ENCODE measurements at regions not wholly inside any gene's neighbourhood (a gene's known extent, or its start where the extent isn't known, plus 50 kb on each side); places are given as distances from the start of the nearest gene placed in this dataset.

DNA sequence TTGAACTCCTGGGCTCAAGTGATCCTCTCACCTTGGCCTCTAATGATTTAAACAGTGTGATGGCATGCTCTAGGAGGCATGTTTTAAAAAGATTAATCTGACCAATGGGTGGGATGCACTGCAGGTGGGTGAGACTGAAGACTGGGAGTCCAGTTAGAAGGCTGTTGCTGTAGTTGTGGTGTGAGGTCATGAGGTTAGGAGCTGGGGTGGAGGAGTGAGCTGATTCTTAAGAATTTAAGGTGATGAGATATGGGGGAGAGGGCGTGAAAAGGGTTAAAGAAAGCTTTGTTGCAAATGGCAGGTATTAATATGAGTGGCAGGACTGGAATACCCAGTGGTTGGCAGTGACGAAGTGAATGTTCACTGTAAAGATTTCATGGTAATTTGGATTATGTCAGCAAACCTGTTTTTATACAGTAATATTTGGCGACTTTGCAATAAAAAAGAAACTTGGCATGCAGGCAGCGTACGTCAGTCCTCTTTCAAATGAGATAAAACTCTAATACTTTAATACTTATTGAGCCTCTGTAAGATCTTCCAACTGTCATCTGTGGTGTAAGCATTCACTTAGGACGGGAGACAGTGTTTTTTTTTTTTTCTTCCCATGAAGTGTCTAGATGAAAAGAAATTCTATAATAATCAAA is 72.8 kb upstream of the MTPN start:
- Histone ChIP-seq H3K27me3 (ENCODE audit: control insufficient read depth, insufficient read depth, low read length) (no peaks in the 10 kb centered on the region), H3K4me1 (ENCODE audit: control insufficient read depth, insufficient read depth, low read length) (no peaks in the 10 kb centered on the region), H3K27ac (ENCODE audit: low read depth, low read length) (no peak overlapping the region), H3K4me3 (ENCODE audit: low read depth, low read length) (no peak overlapping the region), H3K9me3 (ENCODE audit: control insufficient read depth, insufficient read depth, low read length) (no peaks in the 10 kb centered on the region), H3K36me3 (ENCODE audit: control insufficient read depth, insufficient read depth, low read length) (no peaks in the 10 kb centered on the region)
- WGBS (ENCODE audit: insufficient coverage): 75% methylated on average over 1 of the region's 6 CpGs
- peak in 1 of 6 donors; percentile 16 for DNase-seq (ENCODE audit: low read depth in 4 of 6, low spot score in 6 of 6)

GRCh38 chr7:136049117-136049516 is 72.0 kb upstream of the MTPN start:
- no peak overlapping the region for H3K27ac ChIP-seq (ENCODE audit: low read depth, low read length)
- H3K4me3 ChIP-seq (ENCODE audit: low read depth, low read length): no peak overlapping the region
- WGBS (ENCODE audit: insufficient coverage): 89% methylated on average over 6 of the region's 7 CpGs
- H3K27me3 ChIP-seq (ENCODE audit: control insufficient read depth, insufficient read depth, low read length): no peaks in the 10 kb centered on the region
- no peaks in the 10 kb centered on the region for H3K4me1 ChIP-seq (ENCODE audit: control insufficient read depth, insufficient read depth, low read length)
- no peaks in the 10 kb centered on the region for H3K36me3 ChIP-seq (ENCODE audit: control insufficient read depth, insufficient read depth, low read length)
- no peak for DNase-seq (ENCODE audit: low read depth in 4 of 6, low spot score in 6 of 6)
- H3K9me3 ChIP-seq (ENCODE audit: control insufficient read depth, insufficient read depth, low read length): no peaks in the 10 kb centered on the region

DNA sequence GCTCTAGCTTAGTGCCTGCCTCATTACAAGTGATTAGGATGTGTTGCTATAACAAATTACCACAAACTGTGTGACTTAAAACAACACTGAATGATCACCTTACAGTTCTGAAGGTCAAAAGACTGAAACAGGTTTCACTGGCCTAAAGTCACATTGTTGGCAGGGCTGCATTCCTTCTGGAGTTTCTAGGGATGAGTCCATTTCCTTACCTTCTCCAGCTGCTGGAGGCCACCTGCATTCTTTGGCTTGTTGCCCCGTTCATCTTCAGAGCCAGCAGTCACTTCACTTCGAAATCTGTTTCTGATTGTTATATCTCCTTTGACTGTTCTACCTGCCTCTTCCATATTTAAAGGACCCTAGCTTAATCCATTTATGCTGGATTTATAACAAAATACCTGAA is 69.4 kb upstream of the MTPN start:
- Histone ChIP-seq H3K27ac (ENCODE audit: low read depth, low read length) (no peak overlapping the region), H3K27me3 (ENCODE audit: control insufficient read depth, insufficient read depth, low read length) (no peaks in the 10 kb centered on the region), H3K36me3 (ENCODE audit: control insufficient read depth, insufficient read depth, low read length) (no peaks in the 10 kb centered on the region), H3K4me3 (ENCODE audit: low read depth, low read length) (no peak overlapping the region), H3K9me3 (ENCODE audit: control insufficient read depth, insufficient read depth, low read length) (no peaks in the 10 kb centered on the region), H3K4me1 (ENCODE audit: control insufficient read depth, insufficient read depth, low read length) (no peaks in the 10 kb centered on the region)
- no peak for DNase-seq (ENCODE audit: low read depth in 4 of 6, low spot score in 6 of 6)
- WGBS (ENCODE audit: insufficient coverage): 79% methylated on average over 2 of the region's 2 CpGs

DNA sequence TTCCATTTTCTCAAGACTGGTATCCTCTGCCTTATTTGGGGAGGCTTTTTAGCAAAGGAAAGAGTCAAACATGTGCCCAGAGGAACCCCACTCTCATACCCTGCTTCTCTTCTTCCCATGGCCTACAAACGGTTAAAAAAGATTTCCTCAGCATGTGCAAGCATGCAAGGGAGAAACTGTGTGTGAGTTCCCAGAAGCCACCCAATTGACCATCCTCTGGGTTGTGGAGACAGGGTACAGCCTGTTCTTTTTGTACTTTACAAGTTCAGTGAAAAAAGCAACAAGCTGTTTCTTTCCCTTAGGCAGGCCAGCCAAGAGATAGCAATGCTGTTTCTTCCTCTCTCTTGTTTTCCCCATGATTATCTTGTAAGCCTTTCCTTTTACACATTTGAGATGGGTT is 68.8 kb upstream of the MTPN start:
- H3K36me3 ChIP-seq (ENCODE audit: control insufficient read depth, insufficient read depth, low read length): no peaks in the 10 kb centered on the region
- no peak overlapping the region for H3K4me3 ChIP-seq (ENCODE audit: low read depth, low read length)
- no peaks in the 10 kb centered on the region for H3K9me3 ChIP-seq (ENCODE audit: control insufficient read depth, insufficient read depth, low read length)
- no CpG with 5 or more reads among the region's 1 CpG for WGBS (ENCODE audit: insufficient coverage)
- DNase-seq (ENCODE audit: low read depth in 4 of 6, low spot score in 6 of 6): no peak
- H3K27me3 ChIP-seq (ENCODE audit: control insufficient read depth, insufficient read depth, low read length): no peaks in the 10 kb centered on the region
- no peak overlapping the region for H3K27ac ChIP-seq (ENCODE audit: low read depth, low read length)
- H3K4me1 ChIP-seq (ENCODE audit: control insufficient read depth, insufficient read depth, low read length): no peaks in the 10 kb centered on the region

DNA sequence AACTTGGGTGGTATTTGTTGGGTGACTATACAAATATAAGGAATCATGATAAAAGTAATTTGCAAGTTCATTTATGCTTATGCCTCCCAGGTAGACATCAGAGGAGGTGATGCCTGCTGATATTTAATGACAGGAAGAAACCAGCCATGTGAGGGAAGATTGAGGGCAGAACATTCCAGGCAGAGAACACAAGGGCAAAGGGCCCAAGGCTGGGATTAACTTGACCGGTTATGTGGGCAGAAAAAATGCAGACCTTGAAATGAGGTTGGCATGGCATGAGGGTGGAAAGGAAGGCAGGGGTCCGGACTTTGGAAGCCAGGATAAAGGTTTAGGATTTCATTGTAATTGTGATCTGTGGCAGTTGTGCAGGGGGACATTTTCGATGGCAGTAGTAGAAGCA is 68.0 kb upstream of the MTPN start:
- H3K27ac ChIP-seq (ENCODE audit: low read depth, low read length): no peak overlapping the region
- no peaks in the 10 kb centered on the region for H3K36me3 ChIP-seq (ENCODE audit: control insufficient read depth, insufficient read depth, low read length)
- H3K27me3 ChIP-seq (ENCODE audit: control insufficient read depth, insufficient read depth, low read length): no peaks in the 10 kb centered on the region
- WGBS (ENCODE audit: insufficient coverage): 88% methylated on average over 3 of the region's 3 CpGs
- DNase-seq (ENCODE audit: low read depth in 4 of 6, low spot score in 6 of 6): no peak
- H3K4me3 ChIP-seq (ENCODE audit: low read depth, low read length): no peak overlapping the region
- H3K9me3 ChIP-seq (ENCODE audit: control insufficient read depth, insufficient read depth, low read length): no peaks in the 10 kb centered on the region
- no peaks in the 10 kb centered on the region for H3K4me1 ChIP-seq (ENCODE audit: control insufficient read depth, insufficient read depth, low read length)

DNA sequence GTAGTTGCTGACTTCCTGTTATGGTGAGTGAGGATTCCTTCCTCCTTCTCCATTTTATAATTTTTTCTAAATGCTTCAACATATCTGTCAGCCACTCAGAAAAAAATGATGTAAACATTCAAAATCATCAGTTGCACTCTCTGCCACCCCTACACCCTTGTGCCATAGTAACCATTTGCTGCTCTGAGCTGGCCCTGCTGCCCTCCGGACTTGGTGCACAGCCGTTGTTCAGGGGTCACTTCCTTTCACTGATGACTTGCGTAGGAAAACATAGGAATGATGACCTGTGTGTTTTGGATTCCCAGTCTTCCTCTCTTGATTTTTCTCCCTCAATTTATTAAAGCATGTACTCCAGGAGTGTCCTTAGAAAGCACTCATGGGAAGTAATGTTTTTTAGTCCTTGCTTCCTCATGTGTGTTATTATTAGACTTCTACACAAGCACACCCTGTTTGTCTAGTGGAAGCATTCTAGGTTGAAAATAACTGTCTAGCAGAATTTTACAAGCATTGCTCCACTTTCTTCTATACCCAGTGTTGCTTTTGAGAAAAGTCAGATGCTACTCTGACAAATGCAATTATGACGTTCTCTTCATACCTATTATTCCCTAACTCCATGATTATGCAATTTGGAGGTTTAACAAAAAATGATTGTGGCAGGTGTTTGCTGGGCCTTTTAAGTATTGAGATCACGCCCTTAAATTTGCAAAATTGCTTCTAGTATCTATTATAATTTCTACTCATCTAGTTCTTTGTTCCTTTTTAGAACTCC is 62.6 kb upstream of the MTPN start:
- WGBS (ENCODE audit: insufficient coverage): 100% methylated on average over 1 of the region's 5 CpGs

GRCh38 chr7:136036336-136036735 is 59.2 kb upstream of the MTPN start:
- no peak for DNase-seq (ENCODE audit: low read depth in 4 of 6, low spot score in 6 of 6)
- WGBS (ENCODE audit: insufficient coverage): 67% methylated on average over 1 of the region's 3 CpGs
- Histone ChIP-seq H3K27ac (ENCODE audit: low read depth, low read length) (no peak overlapping the region), H3K36me3 (ENCODE audit: control insufficient read depth, insufficient read depth, low read length) (no peaks in the 10 kb centered on the region), H3K4me3 (ENCODE audit: low read depth, low read length) (no peak overlapping the region), H3K9me3 (ENCODE audit: control insufficient read depth, insufficient read depth, low read length) (no peaks in the 10 kb centered on the region), H3K27me3 (ENCODE audit: control insufficient read depth, insufficient read depth, low read length) (no peaks in the 10 kb centered on the region), H3K4me1 (ENCODE audit: control insufficient read depth, insufficient read depth, low read length) (no peaks in the 10 kb centered on the region)

More for the DNA sequence above, 62.6 kb upstream of the MTPN start:
- no peaks in the 10 kb centered on the region for H3K9me3 ChIP-seq (ENCODE audit: control insufficient read depth, insufficient read depth, low read length)
- no peak for DNase-seq (ENCODE audit: low read depth in 4 of 6, low spot score in 6 of 6)
- H3K27ac ChIP-seq (ENCODE audit: low read depth, low read length): no peak overlapping the region
- no peaks in the 10 kb centered on the region for H3K36me3 ChIP-seq (ENCODE audit: control insufficient read depth, insufficient read depth, low read length)
- no peak overlapping the region for H3K4me3 ChIP-seq (ENCODE audit: low read depth, low read length)
- H3K27me3 ChIP-seq (ENCODE audit: control insufficient read depth, insufficient read depth, low read length): no peaks in the 10 kb centered on the region
- H3K4me1 ChIP-seq (ENCODE audit: control insufficient read depth, insufficient read depth, low read length): no peaks in the 10 kb centered on the region

GRCh38 chr7:136034132-136034531 is 57.0 kb upstream of the MTPN start:
- no peak for DNase-seq (ENCODE audit: low read depth in 4 of 6, low spot score in 6 of 6)
- Histone ChIP-seq H3K4me3 (ENCODE audit: low read depth, low read length) (no peak overlapping the region), H3K27ac (ENCODE audit: low read depth, low read length) (no peak overlapping the region), H3K36me3 (ENCODE audit: control insufficient read depth, insufficient read depth, low read length) (no peaks in the 10 kb centered on the region), H3K4me1 (ENCODE audit: control insufficient read depth, insufficient read depth, low read length) (no peaks in the 10 kb centered on the region), H3K9me3 (ENCODE audit: control insufficient read depth, insufficient read depth, low read length) (no peaks in the 10 kb centered on the region), H3K27me3 (ENCODE audit: control insufficient read depth, insufficient read depth, low read length) (no peaks in the 10 kb centered on the region)
- 75% methylated on average over 2 of the region's 3 CpGs for WGBS (ENCODE audit: insufficient coverage)

- Histone ChIP-seq H3K36me3 (ENCODE audit: control insufficient read depth, insufficient read depth, low read length) (no peaks in the 10 kb centered on the region), H3K4me1 (ENCODE audit: control insufficient read depth, insufficient read depth, low read length) (no peaks in the 10 kb centered on the region), H3K4me3 (ENCODE audit: low read depth, low read length) (no peak overlapping the region), H3K27me3 (ENCODE audit: control insufficient read depth, insufficient read depth, low read length) (no peaks in the 10 kb centered on the region), H3K27ac (ENCODE audit: low read depth, low read length) (no peak overlapping the region), H3K9me3 (ENCODE audit: control insufficient read depth, insufficient read depth, low read length) (no peaks in the 10 kb centered on the region)
- 79% methylated on average over 2 of the region's 6 CpGs for WGBS (ENCODE audit: insufficient coverage)
- peak in 4 of 6 donors; percentile 8 to 69 (median 45) for DNase-seq (ENCODE audit: low read depth in 4 of 6, low spot score in 6 of 6)
These were observed 56.4 kb upstream of the MTPN start for GRCh38 chr7:136033413-136034031.
